MM.1S (cell line): ENCODE measurements at regions not wholly inside any gene's neighbourhood (a gene's known extent, or its start where the extent isn't known, plus 50 kb on each side); places are given as distances from the start of the nearest gene placed in this dataset.
"Not testable (repeated sequence)": the region's sequence is repeated elsewhere in the genome, so short reads cannot be mapped to it uniquely, and the experiment has no call there.

Experiments
- CTCF ChIP-seq: fragments of 300-600 bp; sonication (generic); IDR thresholded peaks from 2 replicates; pipeline ENCODE4 v1.5.1; 2016; ENCODE audit warnings: antibody characterized with exemption, low read length, mixed read lengths
- EZH2 ChIP-seq: fragments of 300-600 bp; sonication (generic); optimal IDR thresholded peaks from 2 replicates; pipeline ENCODE3; 2017; ENCODE audit warnings: low read depth, mild to moderate bottlenecking, antibody characterized with exemption, low read length, mixed read lengths
- EZH2phosphoT487 ChIP-seq: fragments of 300-600 bp; sonication (generic); IDR thresholded peaks from 2 replicates; pipeline ENCODE4 v1.6.1; 2018; ENCODE audit warnings: antibody characterized with exemption, low read length

- not testable (repeated sequence) for TF ChIP-seq CTCF, EZH2phosphoT487, EZH2
Measured at GRCh38 chr7:55313671-55314070, 51.5 kb upstream of the LANCL2 start.
